SK-N-SH (cell line): ENCODE measurements at regions not wholly inside any gene's neighbourhood (a gene's known extent, or its start where the extent isn't known, plus 50 kb on each side); places are given as distances from the start of the nearest gene placed in this dataset.

ENCODE experiments used
- CTCF ChIA-PET: fragments of 300-600, 350-600 bp; formaldehyde crosslinking; extraction: SDS; loops from one replicate; lab custom pipeline; 2021; lab: Yijun Ruan, JAX
- POLR2A ChIA-PET: fragments of 350-600 bp; sonication (Branson Sonifier 250); formaldehyde crosslinking; extraction: SDS; loops from one replicate; lab custom pipeline; 2020; ENCODE audit warnings: antibody characterized with exemption, inconsistent platforms; lab: Yijun Ruan, JAX
- DNase-seq: peaks from one replicate; pipeline ENCODE4 v3.0.0; 2012
- H2AFZ ChIP-seq: fragments of 200-600 bp; sonication (generic); 2 replicates; pipeline ENCODE4 v1.8.1; 2016; ENCODE audit warnings: antibody characterized with exemption, mild to moderate bottlenecking, low read depth
- H3F3A ChIP-seq: fragments of 200-600 bp; sonication (generic); replicated peaks from 2 replicates; pipeline ENCODE3; 2016; ENCODE audit warnings: antibody characterized with exemption, mild to moderate bottlenecking; ENCODE audit not compliant: insufficient read depth
- H3K27ac ChIP-seq, 2 experiments: fragments of 200-500 bp in 1 of 2; fragments of 200-600 bp in 1 of 2; sonication (Bioruptor generic) in 1 of 2; sonication (generic), shearing (Covaris generic) in 1 of 2; 2 replicates each; pipeline versions ENCODE4 v1.5.1 to v1.6.1; 2014 to 2016; ENCODE audit warnings: low read depth in 2 of 2, inconsistent platforms in 1 of 2, low read length in 1 of 2, mild to moderate bottlenecking in 1 of 2, mixed read lengths in 1 of 2
- H3K27me3 ChIP-seq: fragments of 200-600 bp; sonication (generic), shearing (Covaris generic); 2 replicates; pipeline ENCODE4 v1.6.1; 2016; ENCODE audit warnings: mixed run types; ENCODE audit not compliant: insufficient read depth
- H3K36me3 ChIP-seq, 2 experiments: fragments of 200-500 bp in 1 of 2; fragments of 200-600 bp in 1 of 2; sonication (Bioruptor generic) in 1 of 2; sonication (generic) in 1 of 2; replicated peaks in 1 of 2; 2 replicates each; pipeline versions ENCODE3 to v1.5.1; 2014 to 2016; ENCODE audit warnings: low read length in 1 of 2, mild to moderate bottlenecking in 1 of 2; ENCODE audit not compliant: insufficient read depth in 2 of 2, control insufficient read depth in 1 of 2
- H3K4me1 ChIP-seq, 2 experiments: fragments of 200-500 bp in 1 of 2; fragments of 200-600 bp in 1 of 2; sonication (Bioruptor generic) in 1 of 2; sonication (generic), shearing (Covaris generic) in 1 of 2; 2 replicates each; pipeline versions ENCODE4 v1.5.1 to v1.6.1; 2014 to 2016; ENCODE audit warnings: low read depth in 1 of 2, low read length in 1 of 2, mixed run types in 1 of 2; ENCODE audit not compliant: insufficient read depth in 2 of 2, control insufficient read depth in 1 of 2
- H3K4me2 ChIP-seq: fragments of 200-600 bp; sonication (generic), shearing (Covaris generic); 2 replicates; pipeline ENCODE4 v1.6.1; 2017; ENCODE audit warnings: mixed run types
- H3K4me3 ChIP-seq, 2 experiments: fragments of 200-500 bp in 1 of 2; fragments of 200-600 bp in 1 of 2; sonication (Bioruptor generic) in 1 of 2; sonication (generic), shearing (Covaris generic) in 1 of 2; 2 replicates each; pipeline versions ENCODE4 v1.5.1 to v1.8.1; 2014 to 2016; ENCODE audit warnings: low read depth in 2 of 2, inconsistent platforms in 1 of 2, low read length in 1 of 2, mild to moderate bottlenecking in 1 of 2, mixed read lengths in 1 of 2, moderate library complexity in 1 of 2
- H3K79me2 ChIP-seq: fragments of 200-600 bp; sonication (generic); 2 replicates; pipeline ENCODE4 v1.8.1; 2017; ENCODE audit warnings: mild to moderate bottlenecking; ENCODE audit not compliant: insufficient read depth
- H3K9ac ChIP-seq: fragments of 200-600 bp; sonication (generic); 2 replicates; pipeline ENCODE4 v1.6.1; 2017; ENCODE audit warnings: mixed run types
- H3K9me2 ChIP-seq: fragments of 200-600 bp; sonication (generic); 2 replicates; pipeline ENCODE4 v1.6.1; 2017; ENCODE audit warnings: mixed run types
- H3K9me3 ChIP-seq: fragments of 200-600 bp; sonication (generic); 2 replicates; pipeline ENCODE4 v1.6.1; 2017; ENCODE audit warnings: mixed run types, mild to moderate bottlenecking, moderate library complexity
- H4K20me1 ChIP-seq: fragments of 200-600 bp; sonication (generic); 2 replicates; pipeline ENCODE4 v1.6.1; 2017; ENCODE audit warnings: mild to moderate bottlenecking, mixed run types; ENCODE audit not compliant: insufficient read depth
- EP300 ChIP-seq, 2 experiments: IDR thresholded peaks; 2 replicates each; pipeline versions ENCODE4 v1.4.0 to v1.6.1; 2012; ENCODE audit warnings: borderline replicate concordance in 1 of 2, low read depth in 1 of 2, low read length in 1 of 2
- FOXJ3 ChIP-seq: sonication (generic); formaldehyde crosslinking; IDR thresholded peaks from 2 replicates; pipeline ENCODE4 v1.5.1; 2020; ENCODE audit warnings: mild to moderate bottlenecking, missing genetic modification reagents
- FOXM1 ChIP-seq: IDR thresholded peaks from 2 replicates; pipeline ENCODE4 v1.4.0; 2012; ENCODE audit warnings: low read depth, mild to moderate bottlenecking
- MEF2A ChIP-seq: IDR thresholded peaks from 2 replicates; pipeline ENCODE4 v1.4.0; 2012; ENCODE audit warnings: low read depth, borderline replicate concordance
- POLR2AphosphoS5 ChIP-seq: IDR thresholded peaks from 2 replicates; pipeline ENCODE4 v1.6.1; 2012; ENCODE audit warnings: low read depth, low read length
- RCOR1 ChIP-seq: fragments of 150-350 bp; IDR thresholded peaks from 2 replicates; pipeline ENCODE4 v1.6.1; 2017; ENCODE audit warnings: antibody characterized with exemption, low read length
- SIN3A ChIP-seq: IDR thresholded peaks from 2 replicates; pipeline ENCODE4 v1.6.1; 2012; ENCODE audit warnings: low read depth, mild to moderate bottlenecking, low read length, moderate library complexity, borderline replicate concordance
- TAF1 ChIP-seq: IDR thresholded peaks from 2 replicates; pipeline ENCODE4 v1.6.1; 2012; ENCODE audit warnings: low read depth, mild to moderate bottlenecking, low read length, moderate library complexity, borderline replicate concordance
- USF1 ChIP-seq: IDR thresholded peaks from 2 replicates; pipeline ENCODE4 v1.4.0; 2012; ENCODE audit warnings: low read depth, borderline replicate concordance
- YY1 ChIP-seq: IDR thresholded peaks from 2 replicates; pipeline ENCODE4 v1.4.0; 2012; ENCODE audit warnings: low read depth, mild to moderate bottlenecking
- WGBS: methylation state at CpG from one replicate; pipeline ENCODE4 v1.1.6; 2017; ENCODE audit warnings: low lambda C conversion rate; 5-methylcytosine and 5-hydroxymethylcytosine counted together
- TF ChIP-seq, protein P1 (sequence below): fragments of 200-600 bp; sonication (generic); IDR thresholded peaks from 2 replicates; pipeline ENCODE4 v1.6.1; 2017; ENCODE audit warnings: antibody characterized with exemption, mild to moderate bottlenecking, moderate library complexity
- TF ChIP-seq, protein P2 (sequence below): fragments of 150-350 bp; IDR thresholded peaks from 2 replicates; pipeline ENCODE4 v1.6.1; 2017; ENCODE audit warnings: antibody characterized with exemption, low read length, low read depth, borderline replicate concordance
- TF ChIP-seq, protein P3 (sequence below): IDR thresholded peaks from 2 replicates; pipeline ENCODE4 v1.4.0; 2012; ENCODE audit warnings: low read depth, borderline replicate concordance
- TF ChIP-seq, protein P4 (sequence below): IDR thresholded peaks from 2 replicates; pipeline ENCODE4; 2012

GRCh38 chr1:47629201-47629600, 191.4 kb downstream of the FOXD2 start:
- H3K4me3 ChIP-seq: no peak overlapping the region
- no peaks in the 10 kb centered on the region for H3F3A ChIP-seq
- no peak overlapping the region for H2AFZ ChIP-seq
- H3K27ac ChIP-seq: no peak overlapping the region
- TF ChIP-seq FOXJ3 (CRISPR knock-in tag) (no peak), USF1 (no peak), RCOR1 (no peak), MEF2A (no peak), FOXM1 (no peak), TAF1 (no peak), POLR2AphosphoS5 (no peak), SIN3A (no peak), YY1 (no peak), EP300 (IDR thresholded peaks at IDR 0.05; ENCODE audit: borderline replicate concordance in 1 of 2, low read depth in 1 of 2, low read length in 1 of 2) (no peak)
- TF ChIP-seq, protein P1, sequence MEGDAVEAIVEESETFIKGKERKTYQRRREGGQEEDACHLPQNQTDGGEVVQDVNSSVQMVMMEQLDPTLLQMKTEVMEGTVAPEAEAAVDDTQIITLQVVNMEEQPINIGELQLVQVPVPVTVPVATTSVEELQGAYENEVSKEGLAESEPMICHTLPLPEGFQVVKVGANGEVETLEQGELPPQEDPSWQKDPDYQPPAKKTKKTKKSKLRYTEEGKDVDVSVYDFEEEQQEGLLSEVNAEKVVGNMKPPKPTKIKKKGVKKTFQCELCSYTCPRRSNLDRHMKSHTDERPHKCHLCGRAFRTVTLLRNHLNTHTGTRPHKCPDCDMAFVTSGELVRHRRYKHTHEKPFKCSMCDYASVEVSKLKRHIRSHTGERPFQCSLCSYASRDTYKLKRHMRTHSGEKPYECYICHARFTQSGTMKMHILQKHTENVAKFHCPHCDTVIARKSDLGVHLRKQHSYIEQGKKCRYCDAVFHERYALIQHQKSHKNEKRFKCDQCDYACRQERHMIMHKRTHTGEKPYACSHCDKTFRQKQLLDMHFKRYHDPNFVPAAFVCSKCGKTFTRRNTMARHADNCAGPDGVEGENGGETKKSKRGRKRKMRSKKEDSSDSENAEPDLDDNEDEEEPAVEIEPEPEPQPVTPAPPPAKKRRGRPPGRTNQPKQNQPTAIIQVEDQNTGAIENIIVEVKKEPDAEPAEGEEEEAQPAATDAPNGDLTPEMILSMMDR: no peak
- TF ChIP-seq, protein P2, sequence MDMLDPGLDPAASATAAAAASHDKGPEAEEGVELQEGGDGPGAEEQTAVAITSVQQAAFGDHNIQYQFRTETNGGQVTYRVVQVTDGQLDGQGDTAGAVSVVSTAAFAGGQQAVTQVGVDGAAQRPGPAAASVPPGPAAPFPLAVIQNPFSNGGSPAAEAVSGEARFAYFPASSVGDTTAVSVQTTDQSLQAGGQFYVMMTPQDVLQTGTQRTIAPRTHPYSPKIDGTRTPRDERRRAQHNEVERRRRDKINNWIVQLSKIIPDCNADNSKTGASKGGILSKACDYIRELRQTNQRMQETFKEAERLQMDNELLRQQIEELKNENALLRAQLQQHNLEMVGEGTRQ: no peak
- TF ChIP-seq, protein P3, sequence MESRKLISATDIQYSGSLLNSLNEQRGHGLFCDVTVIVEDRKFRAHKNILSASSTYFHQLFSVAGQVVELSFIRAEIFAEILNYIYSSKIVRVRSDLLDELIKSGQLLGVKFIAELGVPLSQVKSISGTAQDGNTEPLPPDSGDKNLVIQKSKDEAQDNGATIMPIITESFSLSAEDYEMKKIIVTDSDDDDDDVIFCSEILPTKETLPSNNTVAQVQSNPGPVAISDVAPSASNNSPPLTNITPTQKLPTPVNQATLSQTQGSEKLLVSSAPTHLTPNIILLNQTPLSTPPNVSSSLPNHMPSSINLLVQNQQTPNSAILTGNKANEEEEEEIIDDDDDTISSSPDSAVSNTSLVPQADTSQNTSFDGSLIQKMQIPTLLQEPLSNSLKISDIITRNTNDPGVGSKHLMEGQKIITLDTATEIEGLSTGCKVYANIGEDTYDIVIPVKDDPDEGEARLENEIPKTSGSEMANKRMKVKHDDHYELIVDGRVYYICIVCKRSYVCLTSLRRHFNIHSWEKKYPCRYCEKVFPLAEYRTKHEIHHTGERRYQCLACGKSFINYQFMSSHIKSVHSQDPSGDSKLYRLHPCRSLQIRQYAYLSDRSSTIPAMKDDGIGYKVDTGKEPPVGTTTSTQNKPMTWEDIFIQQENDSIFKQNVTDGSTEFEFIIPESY: no peak
- TF ChIP-seq, protein P4, sequence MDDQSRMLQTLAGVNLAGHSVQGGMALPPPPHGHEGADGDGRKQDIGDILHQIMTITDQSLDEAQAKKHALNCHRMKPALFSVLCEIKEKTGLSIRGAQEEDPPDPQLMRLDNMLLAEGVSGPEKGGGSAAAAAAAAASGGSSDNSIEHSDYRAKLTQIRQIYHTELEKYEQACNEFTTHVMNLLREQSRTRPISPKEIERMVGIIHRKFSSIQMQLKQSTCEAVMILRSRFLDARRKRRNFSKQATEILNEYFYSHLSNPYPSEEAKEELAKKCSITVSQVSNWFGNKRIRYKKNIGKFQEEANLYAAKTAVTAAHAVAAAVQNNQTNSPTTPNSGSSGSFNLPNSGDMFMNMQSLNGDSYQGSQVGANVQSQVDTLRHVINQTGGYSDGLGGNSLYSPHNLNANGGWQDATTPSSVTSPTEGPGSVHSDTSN: no peak
- TF ChIP-seq, all 33 proteins: peak for 0
- Histone ChIP-seq H3K79me2 (no peaks in the 10 kb centered on the region), H3K4me1 (peaks cover 0 to 29% of the 10 kb centered on the region in 2 experiments; a peak in 1 of 4 replicates), H3K9me3 (no peaks in the 10 kb centered on the region), H3K9me2 (no peaks in the 10 kb centered on the region), H3K36me3 (no peaks in the 10 kb centered on the region), H3K9ac (no peak overlapping the region), H3K27me3 (no peaks in the 10 kb centered on the region), H3K4me2 (no peak overlapping the region), H4K20me1 (no peaks in the 10 kb centered on the region)
- 80% methylated on average over 3 of the region's 3 CpGs for WGBS
- POLR2A ChIA-PET: no interaction called here
- CTCF ChIA-PET: interaction anchor here (0.7 kb wide), 1 partner anchor 80 kb away, joined by 3 read pairs; no protein-coding TSS in a partner anchor
- DNase-seq: no peak
